Stomach (tissue), 8 donors: ENCODE measurements at regions not wholly inside any gene's neighbourhood (a gene's known extent, or its start where the extent isn't known, plus 50 kb on each side); places are given as distances from the start of the nearest gene placed in this dataset.

Source experiments
- DNase-seq, 2 donors: peaks; one replicate each; pipeline versions ENCODE4 v3.0.0 to v3.0.0-alpha.2; 2013 to 2019
- H3K27ac ChIP-seq, 5 donors: fragments of 200-600 bp in 4 of 5; sonication (generic) in 4 of 5; one replicate each; pipeline ENCODE4 v1.5.1; 2013 to 2019; ENCODE audit warnings: mild to moderate bottlenecking in 1 of 5, moderate library complexity in 1 of 5
- H3K27me3 ChIP-seq, 3 donors: fragments of 200-600 bp; sonication (generic); one replicate each; pipeline ENCODE4 v1.5.1; 2017 to 2019; ENCODE audit warnings: mixed run types in 1 of 3
- H3K36me3 ChIP-seq, 4 donors: fragments of 200-600 bp; sonication (generic); 1 replicate in 3 of 4; 2 replicates in 1 of 4; pipeline ENCODE4 v1.5.1; 2016 to 2019
- H3K4me1 ChIP-seq, 4 donors: fragments of 200-600 bp; sonication (generic); one replicate each; pipeline ENCODE4 v1.5.1; 2016 to 2019
- H3K4me3 ChIP-seq, 4 donors: fragments of 200-600 bp; sonication (generic) in 3 of 4; one replicate each; pipeline ENCODE4 v1.5.1; 2016 to 2019; ENCODE audit warnings: mild to moderate bottlenecking in 1 of 4
- H3K9me3 ChIP-seq, 4 donors: fragments of 200-600 bp; sonication (generic); one replicate each; pipeline ENCODE4 v1.5.1; 2016 to 2019
- CTCF ChIP-seq, 7 experiments: fragments of 450-650 bp in 4 of 7; fragments of 200-600 bp in 3 of 7; sonication (generic) in 3 of 7; IDR thresholded peaks; one replicate each; pipeline ENCODE4 v1.5.1; 2016 to 2019; ENCODE audit warnings: antibody characterized with exemption in 7 of 7, control low read depth in 2 of 7, mild to moderate bottlenecking in 1 of 7
- EP300 ChIP-seq: sonication (generic); formaldehyde crosslinking; IDR thresholded peaks from one replicate; pipeline ENCODE4 v1.6.1; 2017; ENCODE audit warnings: antibody characterized with exemption
- POLR2A ChIP-seq, 4 donors: fragments of 450-650 bp; IDR thresholded peaks; one replicate each; pipeline ENCODE4 v1.6.1; 2016; ENCODE audit warnings: antibody characterized with exemption in 4 of 4, control low read depth in 2 of 4, mild to moderate bottlenecking in 1 of 4, moderate library complexity in 1 of 4
- POLR2AphosphoS5 ChIP-seq, 3 donors: sonication (generic); formaldehyde crosslinking; IDR thresholded peaks; one replicate each; pipeline ENCODE4 v1.6.1; 2016; ENCODE audit warnings: antibody characterized with exemption in 3 of 3
- WGBS, 5 donors: extraction: QIAGEN DNeasy Blood & Tissue Kit in 3 of 5; methylation state at CpG; one replicate each; pipeline versions ENCODE4 v1.1.5 to v1.1.7; 2013 to 2018; 5-methylcytosine and 5-hydroxymethylcytosine counted together
- intact Hi-C: fragments of 100-400 bp; cut with DNase I; formaldehyde crosslinking; loops from one replicate; pipeline ENCODE4 v1.15.1; 2023; ENCODE audit warnings: low total_unique reads
- donor health status: healthy with polysubstance abuse.
- donor health status: Bipolar disorder and iron deficiency.
- donor health status: healthy.

GRCh38 chr18:39347701-39348100 lies 1782.1 kb upstream of the CELF4 start:
- intact Hi-C loops, result no loop called here
- Histone ChIP-seq H3K27ac (no peak overlapping the region), H3K27me3 (no peaks in the 10 kb centered on the region), H3K9me3 (no peaks in the 10 kb centered on the region), H3K36me3 (no peaks in the 10 kb centered on the region), H3K4me3 (no peak overlapping the region), H3K4me1 (no peaks in the 10 kb centered on the region)
- DNase-seq, result no peak
- no peak for TF ChIP-seq CTCF (IDR thresholded peaks at IDR 0.05)
- TF ChIP-seq EP300, result no peak
- no peak for TF ChIP-seq POLR2A (IDR thresholded peaks at IDR 0.05)
- no peak for TF ChIP-seq POLR2AphosphoS5 (IDR thresholded peaks at IDR 0.05)
- WGBS, 5 donors, result 67 to 89% (median 76%) methylated on average over 5 of the region's 5 CpGs

GRCh38 chr18:39346916-39347315 lies 1781.3 kb upstream of the CELF4 start:
- Histone ChIP-seq H3K4me1 (no peaks in the 10 kb centered on the region), H3K36me3 (no peaks in the 10 kb centered on the region), H3K27ac (no peak overlapping the region), H3K4me3 (no peak overlapping the region), H3K27me3 (no peaks in the 10 kb centered on the region), H3K9me3 (no peaks in the 10 kb centered on the region)
- intact Hi-C loops, result no loop called here
- 43 to 75% (median 50%) methylated on average over 1 of the region's 1 CpG for WGBS, 5 donors
- TF ChIP-seq POLR2A (IDR thresholded peaks at IDR 0.05), result no peak
- no peak for DNase-seq

- 86 to 94% (median 87%) methylated on average over 2 of the region's 2 CpGs for WGBS, 5 donors
- Histone ChIP-seq H3K36me3 (no peaks in the 10 kb centered on the region), H3K27me3 (no peaks in the 10 kb centered on the region), H3K4me1 (no peaks in the 10 kb centered on the region), H3K27ac (no peak overlapping the region), H3K4me3 (no peak overlapping the region), H3K9me3 (no peaks in the 10 kb centered on the region)
- no peak for TF ChIP-seq POLR2AphosphoS5 (IDR thresholded peaks at IDR 0.05)
- TF ChIP-seq POLR2A (IDR thresholded peaks at IDR 0.05), result no peak
- no peak for TF ChIP-seq CTCF (IDR thresholded peaks at IDR 0.05)
- no peak for TF ChIP-seq EP300
- intact Hi-C loops, result no loop called here
- DNase-seq, result no peak
These were observed 1779.7 kb upstream of the CELF4 start for GRCh38 chr18:39345321-39345720.

- TF ChIP-seq POLR2A (IDR thresholded peaks at IDR 0.05), result no peak
- TF ChIP-seq POLR2AphosphoS5 (IDR thresholded peaks at IDR 0.05), result no peak
- no peak for TF ChIP-seq EP300
- Histone ChIP-seq H3K9me3 (no peaks in the 10 kb centered on the region), H3K4me3 (no peak overlapping the region), H3K36me3 (no peaks in the 10 kb centered on the region), H3K27me3 (no peaks in the 10 kb centered on the region), H3K27ac (no peak overlapping the region), H3K4me1 (no peaks in the 10 kb centered on the region)
- no peak for DNase-seq
- intact Hi-C loops, result no loop called here
- 76 to 88% (median 86%) methylated on average over 5 of the region's 5 CpGs for WGBS, 5 donors
These were observed 1778.9 kb upstream of the CELF4 start for GRCh38 chr18:39344487-39344886.

- H3K9me3 ChIP-seq, result no peaks in the 10 kb centered on the region
- no peak overlapping the region for H3K27ac ChIP-seq
- H3K4me1 ChIP-seq, result no peaks in the 10 kb centered on the region
- intact Hi-C loops, result no loop called here
- WGBS, 5 donors, result 76 to 85% (median 80%) methylated on average over 2 of the region's 2 CpGs
- no peaks in the 10 kb centered on the region for H3K27me3 ChIP-seq
- no peaks in the 10 kb centered on the region for H3K36me3 ChIP-seq
- no peak overlapping the region for H3K4me3 ChIP-seq
- no peak for DNase-seq
- TF ChIP-seq POLR2AphosphoS5 (IDR thresholded peaks at IDR 0.05) (no peak), CTCF (IDR thresholded peaks at IDR 0.05) (no peak), EP300 (no peak), POLR2A (IDR thresholded peaks at IDR 0.05) (no peak)
These were observed 1775.5 kb upstream of the CELF4 start for GRCh38 chr18:39341129-39341528.
